ENCODE measurements at regions not wholly inside any gene's neighbourhood (a gene's known extent, or its start where the extent isn't known, plus 50 kb on each side); places are given as distances from the start of the nearest gene placed in this dataset.
"Not testable (repeated sequence)": the region's sequence is repeated elsewhere in the genome, so short reads cannot be mapped to it uniquely, and the experiment has no call there.

GRCh38 chr18:34534642-34535041 lies 175.5 kb upstream of the DTNA start:
- H3K4me1 Mint-ChIP-seq; H3K27ac Mint-ChIP-seq; H3K36me3 Mint-ChIP-seq (ENCODE audit: low read depth); intact Hi-C loops (cut with micrococcal nuclease); H3K27me3 Mint-ChIP-seq; DNase-seq; H3K9me3 Mint-ChIP-seq; H3K4me3 Mint-ChIP-seq: not testable (repeated sequence)

GRCh38 chr18:34540897-34541296 lies 169.2 kb upstream of the DTNA start:
- DNase-seq, result no peak
- intact Hi-C loops (cut with micrococcal nuclease), result no loop called here
- Mint-ChIP-seq H3K9me3 (no peaks in the 10 kb centered on the region), H3K4me1 (no peaks in the 10 kb centered on the region), H3K27me3 (no peaks in the 10 kb centered on the region), H3K36me3 (ENCODE audit: low read depth) (no peaks in the 10 kb centered on the region), H3K4me3 (no peak overlapping the region), H3K27ac (no peak overlapping the region)

DNA sequence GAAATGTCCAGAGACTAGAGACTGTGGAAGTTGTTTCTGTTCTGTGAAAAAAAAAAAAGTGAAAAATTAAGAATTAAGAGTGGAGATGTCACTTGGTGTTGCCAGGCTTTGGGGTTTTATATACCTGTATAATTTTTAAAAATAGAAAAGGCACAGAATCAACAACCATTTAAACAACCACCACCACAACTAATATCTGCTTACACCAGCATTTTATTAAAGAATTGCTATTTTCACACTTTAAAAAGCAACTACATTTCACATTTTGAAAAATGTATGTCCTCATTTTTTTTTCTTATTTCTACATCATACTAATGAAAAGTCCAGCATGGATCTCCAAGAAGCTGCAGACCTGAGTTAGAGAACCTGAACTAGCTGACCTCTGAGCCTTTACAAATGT lies 167.5 kb upstream of the DTNA start:
- intact Hi-C loops (cut with micrococcal nuclease), result no loop called here
- no peak for DNase-seq
- Mint-ChIP-seq H3K27me3 (no peaks in the 10 kb centered on the region), H3K36me3 (ENCODE audit: low read depth) (no peaks in the 10 kb centered on the region), H3K27ac (no peak overlapping the region), H3K9me3 (no peaks in the 10 kb centered on the region), H3K4me1 (no peaks in the 10 kb centered on the region), H3K4me3 (no peak overlapping the region)

GRCh38 chr18:34543356-34543755 lies 166.7 kb upstream of the DTNA start:
- Mint-ChIP-seq H3K27ac (no peak overlapping the region), H3K4me3 (no peak overlapping the region), H3K4me1 (no peaks in the 10 kb centered on the region), H3K36me3 (ENCODE audit: low read depth) (no peaks in the 10 kb centered on the region), H3K27me3 (no peaks in the 10 kb centered on the region), H3K9me3 (no peaks in the 10 kb centered on the region)
- no peak for DNase-seq
- intact Hi-C loops (cut with micrococcal nuclease), result no loop called here

DNA sequence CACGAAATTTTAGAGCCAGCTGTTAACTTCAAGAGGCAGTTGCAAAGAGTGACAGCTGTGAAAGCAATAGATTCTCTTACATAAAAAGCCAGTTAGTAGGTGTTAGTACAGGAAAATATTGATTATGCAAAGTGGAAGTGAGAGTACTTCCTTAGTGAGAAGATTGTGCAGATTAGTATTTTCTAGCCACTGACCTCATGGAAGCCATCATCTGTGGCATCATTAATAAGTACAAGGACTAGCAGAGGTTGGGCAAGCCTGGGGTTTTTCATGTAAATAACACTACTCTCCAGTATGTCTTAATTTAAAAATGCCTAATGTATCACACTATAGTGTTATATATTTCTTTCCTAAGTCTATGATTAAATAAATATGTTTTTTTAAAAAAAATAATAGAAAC lies 166.2 kb upstream of the DTNA start:
- Mint-ChIP-seq H3K27me3 (no peaks in the 10 kb centered on the region), H3K4me1 (no peaks in the 10 kb centered on the region), H3K36me3 (ENCODE audit: low read depth) (no peaks in the 10 kb centered on the region), H3K9me3 (no peaks in the 10 kb centered on the region), H3K4me3 (no peak overlapping the region), H3K27ac (no peak overlapping the region)
- DNase-seq, result no peak
- intact Hi-C loops (cut with micrococcal nuclease), result no loop called here

GRCh38 chr18:34544930-34545329 lies 165.2 kb upstream of the DTNA start:
- H3K4me3 Mint-ChIP-seq, result no peak overlapping the region
- intact Hi-C loops (cut with micrococcal nuclease), result no loop called here
- H3K4me1 Mint-ChIP-seq, result no peaks in the 10 kb centered on the region

DNA sequence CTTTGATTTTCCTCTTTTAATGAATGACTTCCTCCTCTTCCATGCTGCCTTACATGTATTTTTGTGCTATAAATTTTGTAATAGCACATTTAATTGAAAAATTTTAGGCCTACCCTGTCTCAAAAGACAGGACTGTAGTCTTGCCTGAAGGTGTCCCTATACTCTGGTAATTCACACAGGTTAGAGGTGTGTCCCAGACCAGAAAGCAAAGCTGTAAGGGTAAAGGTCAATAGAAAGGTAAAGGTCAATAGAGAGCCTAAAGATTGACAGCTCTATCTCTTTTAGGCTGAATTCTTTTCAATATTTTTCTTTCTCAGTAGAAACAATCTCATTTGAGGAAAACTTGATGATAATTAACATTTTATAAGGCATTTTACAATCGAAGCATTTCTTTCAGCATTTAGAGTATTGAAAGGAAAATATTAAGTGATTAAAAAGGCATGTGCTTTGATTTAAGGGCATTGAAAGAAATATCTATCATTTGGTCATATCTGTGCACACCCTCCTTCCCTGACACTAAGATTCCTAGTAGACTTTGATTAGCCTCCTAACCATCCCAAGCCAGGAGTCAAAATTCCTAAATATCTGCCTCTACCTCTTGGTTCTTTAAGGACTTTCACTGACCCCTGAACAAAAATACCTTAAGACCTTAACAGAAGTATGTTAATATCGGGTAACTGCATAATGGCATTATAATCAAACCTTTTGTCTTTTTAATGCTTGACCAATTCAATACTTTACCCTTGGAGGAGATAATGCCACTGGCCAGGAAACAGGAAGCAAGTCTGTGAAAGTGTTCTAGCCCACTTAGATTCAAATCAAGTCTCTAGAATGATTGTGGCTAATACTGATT lies 161.8 kb upstream of the DTNA start:
- Mint-ChIP-seq H3K4me1 (no peaks in the 10 kb centered on the region), H3K36me3 (ENCODE audit: low read depth) (no peaks in the 10 kb centered on the region), H3K9me3 (no peaks in the 10 kb centered on the region), H3K27ac (no peak overlapping the region), H3K27me3 (no peaks in the 10 kb centered on the region), H3K4me3 (no peak overlapping the region)
- no peak for DNase-seq
- intact Hi-C loops (cut with micrococcal nuclease), result no loop called here

More at GRCh38 chr18:34544930-34545329, 165.2 kb upstream of the DTNA start:
- no peaks in the 10 kb centered on the region for H3K27me3 Mint-ChIP-seq
- no peak for DNase-seq
- no peaks in the 10 kb centered on the region for H3K36me3 Mint-ChIP-seq (ENCODE audit: low read depth)
- H3K27ac Mint-ChIP-seq, result no peak overlapping the region
- H3K9me3 Mint-ChIP-seq, result no peaks in the 10 kb centered on the region

DNA sequence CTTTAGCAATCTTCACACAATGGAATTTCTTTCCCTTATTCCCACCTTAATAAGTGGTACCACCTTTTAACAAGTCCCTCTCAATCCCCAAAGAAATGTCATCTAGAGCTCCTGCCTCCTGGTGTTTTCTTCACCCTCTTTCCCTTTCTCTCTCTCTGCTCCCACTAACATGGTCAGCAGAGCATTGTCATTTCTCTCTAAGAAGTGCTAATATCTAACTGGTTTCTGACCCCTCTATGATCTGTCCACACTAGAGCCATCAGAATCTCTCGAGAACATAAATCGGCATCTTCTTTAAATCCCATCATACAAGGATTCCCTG lies 161.2 kb upstream of the DTNA start:
- Mint-ChIP-seq H3K4me1 (no peaks in the 10 kb centered on the region), H3K27ac (no peak overlapping the region), H3K4me3 (no peak overlapping the region), H3K27me3 (no peaks in the 10 kb centered on the region), H3K9me3 (no peaks in the 10 kb centered on the region), H3K36me3 (ENCODE audit: low read depth) (no peaks in the 10 kb centered on the region)
- no peak for DNase-seq
- intact Hi-C loops (cut with micrococcal nuclease), result no loop called here

DNA sequence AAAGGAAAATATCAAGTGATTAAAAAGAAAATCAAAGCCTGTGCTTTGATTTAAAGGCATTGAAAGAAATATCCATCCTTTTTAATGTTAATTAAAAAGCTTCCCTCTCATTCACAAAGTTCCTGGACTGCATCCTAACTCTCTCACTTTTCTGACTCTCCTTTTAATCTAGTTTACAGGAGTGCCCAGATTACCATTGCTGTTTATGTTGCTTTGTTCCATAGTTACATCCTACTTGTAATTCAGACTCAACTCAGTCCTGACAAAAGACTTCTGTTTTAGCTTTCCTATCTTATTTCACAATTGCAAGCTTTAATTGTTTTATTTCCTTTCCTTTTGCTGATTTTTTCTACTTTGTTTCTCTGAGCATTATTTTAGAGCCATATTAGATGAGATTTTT lies 160.7 kb upstream of the DTNA start:
- no peak overlapping the region for H3K27ac Mint-ChIP-seq
- H3K4me1 Mint-ChIP-seq, result no peaks in the 10 kb centered on the region
- no peak overlapping the region for H3K4me3 Mint-ChIP-seq
- intact Hi-C loops (cut with micrococcal nuclease), result no loop called here
- no peaks in the 10 kb centered on the region for H3K27me3 Mint-ChIP-seq
- H3K9me3 Mint-ChIP-seq, result no peaks in the 10 kb centered on the region
- DNase-seq, result no peak
- no peaks in the 10 kb centered on the region for H3K36me3 Mint-ChIP-seq (ENCODE audit: low read depth)

- H3K36me3 Mint-ChIP-seq (ENCODE audit: low read depth), result no peaks in the 10 kb centered on the region
- intact Hi-C loops (cut with micrococcal nuclease), result no loop called here
- no peak for DNase-seq
- no peaks in the 10 kb centered on the region for H3K9me3 Mint-ChIP-seq
- H3K4me1 Mint-ChIP-seq, result no peaks in the 10 kb centered on the region
- H3K27me3 Mint-ChIP-seq, result no peaks in the 10 kb centered on the region
- H3K27ac Mint-ChIP-seq, result no peak overlapping the region
- no peak overlapping the region for H3K4me3 Mint-ChIP-seq
Observed at GRCh38 chr18:34550156-34550555, 159.9 kb upstream of the DTNA start.

- no peak for DNase-seq
- no peaks in the 10 kb centered on the region for H3K27me3 Mint-ChIP-seq
- no peaks in the 10 kb centered on the region for H3K9me3 Mint-ChIP-seq
- no peak overlapping the region for H3K4me3 Mint-ChIP-seq
- H3K27ac Mint-ChIP-seq, result no peak overlapping the region
- intact Hi-C loops (cut with micrococcal nuclease), result no loop called here
- H3K4me1 Mint-ChIP-seq, result no peaks in the 10 kb centered on the region
- H3K36me3 Mint-ChIP-seq (ENCODE audit: low read depth), result no peaks in the 10 kb centered on the region
Observed at GRCh38 chr18:34550902-34551301, 159.2 kb upstream of the DTNA start.

DNA sequence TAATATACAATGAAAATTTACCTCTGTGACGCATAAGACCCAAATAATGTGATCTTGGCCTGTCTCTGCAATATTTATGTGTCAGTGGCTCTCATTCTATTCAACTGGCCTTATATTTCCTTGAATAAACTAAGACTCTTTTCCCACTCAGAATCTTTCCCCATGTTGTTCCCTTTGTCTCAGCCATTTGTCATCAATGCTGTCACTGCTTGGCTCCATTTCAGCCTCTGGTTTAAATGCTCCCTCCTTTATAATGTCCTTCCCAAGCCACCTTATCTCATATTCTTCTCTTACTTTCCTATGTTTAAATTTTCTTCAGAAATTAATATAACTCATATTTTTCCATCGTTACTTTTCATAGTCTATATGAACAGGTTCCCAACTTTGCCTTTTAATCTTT lies 158.3 kb upstream of the DTNA start:
- no peaks in the 10 kb centered on the region for H3K27me3 Mint-ChIP-seq
- H3K4me3 Mint-ChIP-seq, result no peak overlapping the region
- H3K4me1 Mint-ChIP-seq, result no peaks in the 10 kb centered on the region
- no peaks in the 10 kb centered on the region for H3K36me3 Mint-ChIP-seq (ENCODE audit: low read depth)
- no peaks in the 10 kb centered on the region for H3K9me3 Mint-ChIP-seq
- DNase-seq, result no peak
- H3K27ac Mint-ChIP-seq, result no peak overlapping the region
- intact Hi-C loops (cut with micrococcal nuclease), result no loop called here

- intact Hi-C loops (cut with micrococcal nuclease), result no loop called here
- Mint-ChIP-seq H3K4me1 (no peaks in the 10 kb centered on the region), H3K36me3 (ENCODE audit: low read depth) (no peaks in the 10 kb centered on the region), H3K4me3 (no peak overlapping the region), H3K27ac (no peak overlapping the region), H3K27me3 (no peaks in the 10 kb centered on the region), H3K9me3 (no peaks in the 10 kb centered on the region)
- no peak for DNase-seq
Observed at GRCh38 chr18:34562252-34562870, 147.7 kb upstream of the DTNA start.

DNA sequence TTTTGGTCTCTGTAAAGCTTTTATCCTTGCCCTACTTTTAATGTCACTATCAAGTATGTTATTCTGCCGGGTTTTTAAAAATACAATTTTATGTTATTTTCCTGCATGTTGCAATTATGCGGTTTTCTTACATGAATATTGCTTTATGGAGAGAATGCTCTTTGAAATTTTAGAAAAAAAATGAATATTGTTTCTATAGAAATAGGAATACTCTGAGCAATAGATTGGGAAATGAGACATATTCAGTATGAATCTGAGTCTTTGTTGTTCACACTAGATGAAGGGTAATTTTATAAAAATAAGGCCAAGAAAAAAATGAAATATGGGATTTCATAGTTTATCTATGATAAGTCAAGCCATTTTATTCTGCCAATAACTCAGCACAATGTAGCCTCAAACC lies 142.2 kb upstream of the DTNA start:
- H3K36me3 Mint-ChIP-seq (ENCODE audit: low read depth), result no peaks in the 10 kb centered on the region
- H3K27me3 Mint-ChIP-seq, result no peaks in the 10 kb centered on the region
- H3K27ac Mint-ChIP-seq, result no peak overlapping the region
- H3K4me1 Mint-ChIP-seq, result no peaks in the 10 kb centered on the region
- no peak for DNase-seq
- H3K4me3 Mint-ChIP-seq, result no peak overlapping the region
- H3K9me3 Mint-ChIP-seq, result no peaks in the 10 kb centered on the region
- intact Hi-C loops (cut with micrococcal nuclease), result no loop called here

GRCh38 chr18:34576622-34577021 lies 133.5 kb upstream of the DTNA start:
- intact Hi-C loops (cut with micrococcal nuclease), result no loop called here
- no peak for DNase-seq
- no peaks in the 10 kb centered on the region for H3K36me3 Mint-ChIP-seq (ENCODE audit: low read depth)
- H3K27ac Mint-ChIP-seq, result no peak overlapping the region
- no peaks in the 10 kb centered on the region for H3K4me1 Mint-ChIP-seq
- H3K9me3 Mint-ChIP-seq, result no peaks in the 10 kb centered on the region
- H3K4me3 Mint-ChIP-seq, result no peak overlapping the region
- no peaks in the 10 kb centered on the region for H3K27me3 Mint-ChIP-seq

All from activated CD4-positive, alpha-beta T cell treated with anti-CD3 and anti-CD28 coated beads, Interleukin-2, amount 10 ng/mL, durations not matched to agents 24 days and 14 days (primary cell).